GM18909 (cell line): ENCODE measurements at regions not wholly inside any gene's neighbourhood (a gene's known extent, or its start where the extent isn't known, plus 50 kb on each side); places are given as distances from the start of the nearest gene placed in this dataset.

Source experiments
- ATAC-seq: cut with Tn5 transposase; IDR thresholded peaks from one replicate; pipeline ENCODE4 v1.9.1; 2021; ENCODE audit warnings: mild to moderate bottlenecking; ENCODE audit not compliant: unreplicated experiment, poor library complexity

DNA sequence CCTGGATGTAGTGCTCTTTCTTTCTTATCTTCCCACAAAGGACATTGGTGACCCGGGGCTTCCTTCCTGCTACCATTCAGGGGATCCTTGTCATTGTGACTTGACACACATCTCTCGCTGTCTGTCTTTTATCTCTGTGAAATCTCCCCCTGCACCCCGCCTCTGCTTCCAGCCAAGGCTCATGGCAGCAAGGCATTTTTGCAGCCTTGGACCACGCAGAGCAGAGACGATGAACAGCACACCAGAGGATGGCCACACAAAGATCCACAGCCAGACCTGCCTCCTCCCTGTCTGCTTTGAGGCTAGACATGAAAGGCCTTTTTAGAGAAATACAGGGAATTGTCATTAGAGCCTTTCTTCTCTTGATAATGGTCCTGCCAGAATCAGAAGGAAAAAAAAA, 549.1 kb downstream of the CDK5RAP2 start:
- no peak for ATAC-seq

- ATAC-seq: no peak
Observed at GRCh38 chr9:120018550-120018949, 561.4 kb downstream of the CDK5RAP2 start.

- ATAC-seq: no peak
Observed at GRCh38 chr9:120018037-120018436, 561.9 kb downstream of the CDK5RAP2 start.

GRCh38 chr9:120016231-120016630, 563.7 kb downstream of the CDK5RAP2 start:
- ATAC-seq: no peak

GRCh38 chr9:120014796-120015195, 565.2 kb downstream of the CDK5RAP2 start:
- no peak for ATAC-seq

DNA sequence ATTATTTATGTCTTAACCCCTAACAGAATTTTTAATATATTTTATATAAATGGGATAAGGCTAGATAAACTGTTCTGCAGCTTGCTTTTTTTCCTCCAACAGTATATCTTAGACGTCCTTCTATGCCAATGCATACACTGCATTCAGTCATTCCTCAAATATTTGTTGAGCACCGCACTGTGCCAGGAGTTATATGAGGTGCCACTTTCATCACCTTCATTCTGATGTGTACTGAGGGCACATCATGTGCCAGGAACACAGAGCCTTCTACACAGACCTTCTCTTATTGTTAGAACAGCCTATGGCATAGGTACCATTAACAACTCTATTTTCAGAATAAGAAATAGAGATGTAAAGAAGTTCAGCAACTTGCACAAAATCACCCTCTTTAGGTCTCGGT, 570.1 kb downstream of the CDK5RAP2 start:
- no peak for ATAC-seq

- ATAC-seq: no peak
Observed at GRCh38 chr9:120001536-120001935, 578.4 kb downstream of the CDK5RAP2 start.

GRCh38 chr9:119998614-119999013, 581.4 kb downstream of the CDK5RAP2 start:
- ATAC-seq: no peak

DNA sequence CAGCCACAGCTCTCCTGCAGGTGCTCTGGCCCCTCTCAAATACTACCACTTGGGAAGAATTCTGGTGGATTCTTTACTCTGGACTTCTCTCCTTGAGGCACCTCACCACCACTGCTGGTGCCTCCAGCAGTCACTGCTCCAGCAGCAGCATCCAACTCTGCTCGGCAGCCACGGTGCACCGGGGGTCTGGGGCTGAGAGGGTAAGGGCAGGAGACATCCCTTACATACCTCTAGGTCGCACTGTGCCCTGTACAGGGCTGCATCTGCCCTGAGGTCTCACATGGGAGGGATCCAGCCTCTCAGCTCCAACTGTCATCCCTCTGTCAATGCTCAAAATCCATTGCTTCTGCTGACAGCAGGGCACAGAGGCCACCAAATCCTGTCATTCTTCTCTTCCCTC, 588.2 kb downstream of the CDK5RAP2 start:
- no peak for ATAC-seq

DNA sequence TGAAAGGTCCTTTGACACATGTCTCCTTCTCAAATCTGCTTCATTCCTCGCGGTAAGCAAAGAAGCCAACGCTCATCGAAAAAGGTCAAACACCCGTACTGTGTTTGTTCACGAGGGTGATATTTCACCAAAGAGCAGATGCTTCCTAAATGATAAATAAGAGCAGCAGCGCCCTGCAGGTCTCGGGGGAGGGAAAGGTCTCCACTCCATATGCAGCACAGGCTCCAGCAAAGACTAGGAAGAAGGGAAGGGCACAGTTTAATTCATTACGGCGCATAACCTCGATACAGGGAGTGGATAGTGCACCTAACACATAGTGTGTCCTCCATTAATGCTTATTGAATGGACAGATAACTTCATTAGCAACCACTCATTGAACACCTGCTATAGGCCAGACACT, 593.3 kb downstream of the CDK5RAP2 start:
- ATAC-seq: no peak

GRCh38 chr9:119986205-119986604, 593.8 kb downstream of the CDK5RAP2 start:
- no peak for ATAC-seq

DNA sequence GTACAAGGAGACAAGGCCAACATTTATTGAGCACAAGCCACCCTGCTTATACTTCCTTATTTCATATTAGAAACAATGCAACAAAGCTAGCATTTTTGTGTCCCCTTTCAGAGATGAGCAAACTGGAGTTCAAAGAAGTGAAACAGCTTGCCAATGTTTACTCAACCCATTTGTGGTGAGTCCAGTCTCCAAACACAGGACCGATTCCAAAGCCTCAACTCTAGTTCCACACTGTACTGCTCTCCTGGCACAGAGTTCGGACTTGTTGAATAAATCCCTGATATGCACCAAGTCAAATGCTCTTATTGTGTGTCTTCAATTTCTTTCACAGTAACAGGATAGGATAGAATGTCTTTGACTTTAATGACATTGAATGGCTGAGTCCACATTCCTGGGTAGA, 604.8 kb upstream of the BRINP1 start:
- ATAC-seq: no peak

- ATAC-seq: peak; percentile 96
Observed at GRCh38 chr9:119968836-119969707, 599.8 kb upstream of the BRINP1 start.

DNA sequence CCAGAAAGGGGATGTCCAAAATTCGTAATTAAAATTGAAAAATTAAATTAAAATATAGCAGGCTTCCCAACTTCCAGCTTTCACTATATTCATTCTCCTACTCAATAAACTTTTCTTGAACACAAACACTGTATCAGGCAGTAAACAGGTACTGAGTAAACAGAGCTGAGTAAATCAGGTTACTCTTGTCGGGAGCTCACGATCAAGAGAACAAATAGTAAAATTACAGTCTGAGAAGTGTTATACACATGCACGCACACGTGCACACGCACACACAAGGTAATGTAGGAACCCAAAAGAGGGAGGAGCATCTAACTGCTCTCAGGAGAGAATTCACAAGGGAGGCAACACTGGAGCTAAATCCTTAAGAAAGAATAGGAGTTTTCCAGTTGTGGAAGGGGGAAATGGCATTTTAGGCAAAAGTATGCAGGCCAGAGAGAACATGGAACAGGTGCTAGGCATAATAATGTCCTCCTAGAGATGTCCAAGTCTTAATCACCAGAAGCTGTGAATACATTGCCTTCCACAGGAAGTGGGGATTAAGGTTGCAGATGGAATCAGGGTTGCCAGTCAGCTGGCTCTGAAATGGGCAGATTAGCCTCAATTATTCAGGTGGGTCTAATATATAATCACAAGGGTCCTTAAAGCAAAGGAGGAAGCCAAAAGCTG, 598.8 kb upstream of the BRINP1 start:
- no peak for ATAC-seq

GRCh38 chr9:119963798-119964372, 594.6 kb upstream of the BRINP1 start:
- ATAC-seq: no peak

GRCh38 chr9:119963258-119963797, 594.1 kb upstream of the BRINP1 start:
- no peak for ATAC-seq

DNA sequence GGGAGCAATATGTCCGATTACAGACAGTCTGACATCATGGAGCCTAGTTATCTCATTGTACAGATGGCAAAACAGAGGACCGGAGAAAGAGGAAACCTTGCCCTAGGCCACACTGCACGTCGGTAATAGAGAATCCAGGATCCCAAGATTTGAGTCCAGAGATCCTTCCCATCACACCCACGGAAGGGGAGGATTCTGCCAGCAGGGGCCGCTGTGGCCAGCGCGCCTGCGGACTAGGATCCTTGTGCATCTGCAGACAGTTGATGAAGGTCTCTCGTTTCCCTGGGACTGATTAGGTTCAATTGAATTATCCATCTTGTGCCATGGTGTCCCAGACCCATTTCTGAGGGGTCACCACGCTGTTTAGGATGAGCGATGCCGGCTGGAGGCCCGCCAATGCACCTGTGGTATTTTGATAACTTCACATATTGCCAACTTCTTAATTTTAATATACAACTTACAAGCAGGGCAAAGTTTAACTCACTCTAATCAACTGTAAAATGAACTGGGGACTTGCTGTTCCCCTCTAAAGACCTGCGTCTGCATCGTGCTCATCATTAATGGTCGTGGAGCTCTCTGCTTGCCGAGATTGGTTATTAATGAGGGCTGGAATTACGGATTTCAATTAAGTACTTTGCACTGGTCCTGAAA, 592.7 kb upstream of the BRINP1 start:
- no peak for ATAC-seq

DNA sequence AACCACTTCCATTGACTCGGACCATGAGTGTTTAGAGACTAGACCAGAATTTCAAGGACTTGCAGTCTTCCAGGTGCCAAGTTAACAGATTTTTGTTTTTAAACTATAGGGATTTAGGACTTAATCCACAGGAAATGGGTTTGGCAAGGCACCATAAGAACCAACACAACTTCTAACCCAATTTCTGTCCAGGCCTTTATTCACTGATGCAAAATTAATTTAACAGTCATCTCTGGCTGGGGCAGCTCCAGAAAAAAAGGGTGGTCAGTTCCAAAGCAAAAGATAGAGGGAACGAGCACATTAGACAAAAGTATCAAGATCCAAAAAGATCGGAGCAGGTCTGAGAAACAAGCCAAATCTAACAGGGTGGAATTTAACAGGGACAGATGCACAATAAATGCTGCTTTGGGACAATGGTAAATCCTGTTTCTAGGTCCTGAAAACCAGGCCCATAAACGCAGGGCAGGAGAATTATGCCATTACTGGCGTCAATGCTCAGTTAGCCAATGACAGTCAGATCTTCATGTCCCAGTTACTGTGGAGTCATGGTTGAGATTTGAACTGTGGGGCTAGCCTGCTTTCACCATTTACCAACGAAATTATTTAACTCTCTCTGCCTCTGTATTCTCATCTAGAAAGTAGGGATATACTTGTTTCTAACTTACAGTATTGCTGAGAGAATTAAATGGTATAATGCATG, 590.8 kb upstream of the BRINP1 start:
- ATAC-seq: no peak

DNA sequence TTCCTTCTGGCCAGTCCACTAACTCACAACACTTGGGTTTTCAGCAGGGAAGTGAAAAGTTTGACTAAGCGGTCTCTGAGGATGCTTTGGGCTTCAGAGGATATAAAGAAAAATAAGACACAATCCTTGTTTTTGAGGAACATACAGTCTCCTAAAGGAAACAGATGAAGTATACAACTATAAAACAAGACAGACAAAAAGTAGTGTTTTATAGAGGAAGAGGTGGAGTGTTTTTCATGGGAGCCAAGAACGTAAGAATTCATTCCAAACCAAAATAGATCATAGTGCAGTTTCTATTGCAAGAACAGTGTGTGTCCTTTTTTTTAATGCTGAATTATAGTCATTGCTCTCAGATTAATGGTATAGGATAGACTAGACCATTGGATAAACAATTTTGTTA, 586.9 kb upstream of the BRINP1 start:
- ATAC-seq: no peak

- ATAC-seq: no peak
Observed at GRCh38 chr9:119955276-119955675, 586.0 kb upstream of the BRINP1 start.
